ENCODE measurements at regions not wholly inside any gene's neighbourhood (a gene's known extent, or its start where the extent isn't known, plus 50 kb on each side); places are given as distances from the start of the nearest gene placed in this dataset.

GRCh38 chr16:86080982-86081381 lies 182.0 kb downstream of the IRF8 start:
- TF ChIP-seq CTCF (IDR thresholded peaks at IDR 0.05; ENCODE audit: low read depth, low read length) (no peak), POLR2A (IDR thresholded peaks at IDR 0.05; ENCODE audit: extremely low read depth, insufficient read length) (no peak)
